ENCODE measurements at regions not wholly inside any gene's neighbourhood (a gene's known extent, or its start where the extent isn't known, plus 50 kb on each side); places are given as distances from the start of the nearest gene placed in this dataset.

DNA sequence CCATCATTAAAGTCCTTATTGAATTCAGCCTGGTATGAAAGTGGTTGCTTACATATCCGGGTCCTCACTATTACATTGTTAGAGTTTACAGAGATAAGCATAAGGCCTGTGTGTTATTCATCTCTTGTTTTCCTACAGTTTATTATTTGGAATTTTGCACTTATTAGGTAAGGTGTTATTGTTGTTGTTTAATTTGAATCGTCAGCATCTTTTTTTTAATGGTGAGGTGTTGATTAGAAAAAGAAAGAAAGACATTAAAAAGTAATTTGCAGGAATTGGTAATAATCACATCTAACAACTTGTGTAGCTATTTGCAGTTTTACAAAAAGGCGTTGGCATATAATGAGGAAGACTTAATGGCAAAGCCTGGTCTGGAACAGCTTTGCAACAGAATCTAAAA is 158.6 kb downstream of the SAMD5 start:
- H3K4me1 ChIP-seq = no peaks in the 10 kb centered on the region
- intact Hi-C loops (cut with DNase I) = no loop called here
- no peak overlapping the region for H3K4me3 ChIP-seq
- WGBS, 2 donors = 83 to 84% methylated on average over 3 of the region's 3 CpGs
- H3K36me3 ChIP-seq = no peaks in the 10 kb centered on the region
- H3K9me3 ChIP-seq = peaks cover 0 to 14% (median 0%) of the 10 kb centered on the region in 3 donors
- H3K27me3 ChIP-seq = no peaks in the 10 kb centered on the region
- no peak overlapping the region for H3K27ac ChIP-seq
- TF ChIP-seq POLR2A (IDR thresholded peaks at IDR 0.05) = no peak
- TF ChIP-seq, protein P1, sequence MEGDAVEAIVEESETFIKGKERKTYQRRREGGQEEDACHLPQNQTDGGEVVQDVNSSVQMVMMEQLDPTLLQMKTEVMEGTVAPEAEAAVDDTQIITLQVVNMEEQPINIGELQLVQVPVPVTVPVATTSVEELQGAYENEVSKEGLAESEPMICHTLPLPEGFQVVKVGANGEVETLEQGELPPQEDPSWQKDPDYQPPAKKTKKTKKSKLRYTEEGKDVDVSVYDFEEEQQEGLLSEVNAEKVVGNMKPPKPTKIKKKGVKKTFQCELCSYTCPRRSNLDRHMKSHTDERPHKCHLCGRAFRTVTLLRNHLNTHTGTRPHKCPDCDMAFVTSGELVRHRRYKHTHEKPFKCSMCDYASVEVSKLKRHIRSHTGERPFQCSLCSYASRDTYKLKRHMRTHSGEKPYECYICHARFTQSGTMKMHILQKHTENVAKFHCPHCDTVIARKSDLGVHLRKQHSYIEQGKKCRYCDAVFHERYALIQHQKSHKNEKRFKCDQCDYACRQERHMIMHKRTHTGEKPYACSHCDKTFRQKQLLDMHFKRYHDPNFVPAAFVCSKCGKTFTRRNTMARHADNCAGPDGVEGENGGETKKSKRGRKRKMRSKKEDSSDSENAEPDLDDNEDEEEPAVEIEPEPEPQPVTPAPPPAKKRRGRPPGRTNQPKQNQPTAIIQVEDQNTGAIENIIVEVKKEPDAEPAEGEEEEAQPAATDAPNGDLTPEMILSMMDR (IDR thresholded peaks at IDR 0.05) = no peak
- no peak for DNase-seq

DNA sequence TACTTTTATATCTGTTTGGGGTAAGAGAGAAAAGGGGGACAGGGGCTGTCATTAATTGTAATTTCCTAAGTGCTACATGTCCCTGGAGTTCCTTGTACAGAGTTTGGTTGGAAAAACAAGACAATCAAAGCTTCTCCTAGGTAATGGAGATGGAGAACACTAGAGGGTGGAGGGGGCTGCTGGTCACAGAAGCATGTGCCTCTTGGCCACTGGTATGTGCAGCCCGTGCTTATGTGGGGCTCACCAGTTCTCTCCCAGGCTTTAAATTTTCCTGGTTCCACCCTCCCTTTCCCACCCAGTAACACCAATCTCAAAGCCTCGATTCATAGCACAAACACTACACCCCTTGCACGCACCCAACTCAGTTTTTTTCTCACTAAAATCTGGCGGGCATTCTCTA is 165.6 kb downstream of the SAMD5 start:
- TF ChIP-seq, protein P1 (IDR thresholded peaks at IDR 0.05) = no peak
- no peak for TF ChIP-seq POLR2A (IDR thresholded peaks at IDR 0.05)
- no peak overlapping the region for H3K27ac ChIP-seq
- whole genome bisulfite sequencing, 2 donors = 82% methylated on average over 4 of the region's 4 CpGs
- intact Hi-C loops (cut with DNase I) = no loop called here
- H3K4me3 ChIP-seq = no peak overlapping the region
- H3K36me3 ChIP-seq = no peaks in the 10 kb centered on the region
- no peak for DNase-seq
- H3K27me3 ChIP-seq = no peaks in the 10 kb centered on the region
- no peaks in the 10 kb centered on the region for H3K4me1 ChIP-seq
- peaks cover 0 to 14% (median 0%) of the 10 kb centered on the region in 3 donors for H3K9me3 ChIP-seq

GRCh38 chr6:147674794-147675193 is 166.3 kb downstream of the SAMD5 start:
- no peak for TF ChIP-seq POLR2A (IDR thresholded peaks at IDR 0.05)
- TF ChIP-seq, protein P1 (IDR thresholded peaks at IDR 0.05) = no peak
- Histone ChIP-seq H3K27me3 (no peaks in the 10 kb centered on the region), H3K27ac (no peak overlapping the region), H3K4me1 (no peaks in the 10 kb centered on the region), H3K36me3 (no peaks in the 10 kb centered on the region), H3K4me3 (no peak overlapping the region), H3K9me3 (peaks cover 0 to 11% (median 0%) of the 10 kb centered on the region in 3 donors)
- no peak for DNase-seq
- intact Hi-C loops (cut with DNase I) = no loop called here

DNA sequence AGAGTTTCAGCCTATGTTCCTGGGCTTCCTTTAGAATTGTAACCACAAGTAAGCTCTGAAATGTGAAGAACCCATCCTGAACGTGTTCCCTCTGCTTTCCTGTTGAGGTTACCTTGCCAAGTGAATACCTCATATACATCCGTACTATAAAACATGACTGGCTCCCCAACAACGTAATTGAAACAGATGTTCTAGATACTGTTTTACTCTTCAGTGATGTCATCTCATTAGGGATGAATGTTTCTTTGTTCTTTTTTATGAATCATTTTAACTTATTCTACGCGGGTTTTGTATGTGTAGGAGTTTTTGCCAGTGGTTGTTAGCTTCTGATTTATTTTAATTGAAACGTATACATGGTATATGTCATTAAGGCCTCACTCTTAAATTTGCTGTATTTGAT is 166.8 kb downstream of the SAMD5 start:
- H3K4me3 ChIP-seq = no peak overlapping the region
- intact Hi-C loops (cut with DNase I) = no loop called here
- 66 to 81% methylated on average over 6 of the region's 6 CpGs for WGBS, 2 donors
- TF ChIP-seq, protein P1 (IDR thresholded peaks at IDR 0.05) = no peak
- no peak for TF ChIP-seq POLR2A (IDR thresholded peaks at IDR 0.05)
- DNase-seq = no peak
- H3K27me3 ChIP-seq = no peaks in the 10 kb centered on the region
- H3K4me1 ChIP-seq = no peaks in the 10 kb centered on the region
- H3K9me3 ChIP-seq = peaks cover 0 to 6% (median 0%) of the 10 kb centered on the region in 3 donors
- H3K27ac ChIP-seq = no peak overlapping the region
- H3K36me3 ChIP-seq = no peaks in the 10 kb centered on the region

DNA sequence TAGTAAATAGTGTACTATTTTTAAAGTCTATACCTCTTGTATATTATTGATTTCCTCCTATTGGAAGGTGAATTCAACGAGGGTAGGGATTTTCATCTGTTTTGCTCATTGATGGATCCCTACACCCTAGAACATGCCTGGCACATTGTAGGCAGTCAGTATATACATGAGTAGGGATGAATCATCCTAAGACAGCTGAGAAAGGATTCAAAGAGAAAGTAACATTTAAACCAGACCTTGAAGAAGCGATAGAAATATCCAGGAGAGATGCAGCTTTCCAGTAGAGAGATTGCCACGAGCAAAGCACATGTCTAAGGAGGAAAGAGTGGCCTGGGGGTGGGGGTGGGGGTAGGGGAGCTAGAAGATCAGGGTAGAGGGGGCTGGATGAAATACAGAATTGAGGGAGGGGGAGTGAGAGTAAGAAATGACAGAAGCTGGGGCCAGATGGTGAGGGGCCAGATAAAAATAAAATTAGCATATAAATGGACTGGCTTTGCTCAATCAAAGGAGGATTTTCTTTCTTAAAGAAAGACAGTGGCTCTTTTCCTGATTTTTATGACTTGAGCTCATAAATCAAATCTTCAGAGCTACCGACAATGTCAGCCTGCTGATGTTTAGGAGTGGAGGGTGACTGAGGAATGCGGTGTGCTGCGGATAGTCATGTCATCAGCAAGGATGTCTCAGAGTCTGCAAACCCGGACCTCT is 168.2 kb downstream of the SAMD5 start:
- DNase-seq = no peak
- intact Hi-C loops (cut with DNase I) = no loop called here
- WGBS, 2 donors = 70 to 82% methylated on average over 7 of the region's 7 CpGs
- no peak overlapping the region for H3K27ac ChIP-seq
- H3K9me3 ChIP-seq = no peaks in the 10 kb centered on the region
- no peaks in the 10 kb centered on the region for H3K4me1 ChIP-seq
- no peaks in the 10 kb centered on the region for H3K27me3 ChIP-seq
- no peak overlapping the region for H3K4me3 ChIP-seq
- no peaks in the 10 kb centered on the region for H3K36me3 ChIP-seq
- TF ChIP-seq POLR2A (IDR thresholded peaks at IDR 0.05) = no peak
- TF ChIP-seq, protein P1 (IDR thresholded peaks at IDR 0.05) = no peak

All from esophagus squamous epithelium (tissue), 5 donors.